ENCODE measurements at regions not wholly inside any gene's neighbourhood (a gene's known extent, or its start where the extent isn't known, plus 50 kb on each side); places are given as distances from the start of the nearest gene placed in this dataset.

DNA sequence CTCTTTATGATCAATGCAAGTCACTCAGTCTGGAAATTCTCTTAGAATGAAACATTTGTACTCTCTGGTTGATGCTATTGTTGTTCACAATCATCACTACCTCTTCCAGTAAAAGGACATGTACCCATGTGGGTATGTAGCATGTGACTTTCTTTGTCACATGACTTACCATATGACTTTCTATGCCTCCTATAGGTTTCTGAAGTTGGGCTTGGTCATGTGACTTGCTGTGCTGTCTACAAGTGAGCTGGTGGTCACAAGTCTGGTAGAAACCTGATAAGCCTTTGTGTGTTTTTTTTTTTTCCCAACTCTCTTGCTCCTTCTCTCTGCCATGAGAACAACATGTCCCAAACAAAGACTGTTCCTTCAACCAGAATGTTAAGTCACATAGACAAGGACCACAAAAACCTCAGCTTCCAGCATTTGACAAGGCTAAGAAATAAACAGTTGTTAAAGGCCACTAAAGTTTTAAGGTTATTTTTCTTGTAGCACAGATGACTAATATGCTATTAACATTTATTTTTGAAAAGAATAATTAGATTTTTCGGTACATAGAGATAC, 379.2 kb upstream of the SLC35B3 start:
- no peak for TF ChIP-seq POLR2A (IDR thresholded peaks at IDR 0.05)
- TF ChIP-seq, protein P1, sequence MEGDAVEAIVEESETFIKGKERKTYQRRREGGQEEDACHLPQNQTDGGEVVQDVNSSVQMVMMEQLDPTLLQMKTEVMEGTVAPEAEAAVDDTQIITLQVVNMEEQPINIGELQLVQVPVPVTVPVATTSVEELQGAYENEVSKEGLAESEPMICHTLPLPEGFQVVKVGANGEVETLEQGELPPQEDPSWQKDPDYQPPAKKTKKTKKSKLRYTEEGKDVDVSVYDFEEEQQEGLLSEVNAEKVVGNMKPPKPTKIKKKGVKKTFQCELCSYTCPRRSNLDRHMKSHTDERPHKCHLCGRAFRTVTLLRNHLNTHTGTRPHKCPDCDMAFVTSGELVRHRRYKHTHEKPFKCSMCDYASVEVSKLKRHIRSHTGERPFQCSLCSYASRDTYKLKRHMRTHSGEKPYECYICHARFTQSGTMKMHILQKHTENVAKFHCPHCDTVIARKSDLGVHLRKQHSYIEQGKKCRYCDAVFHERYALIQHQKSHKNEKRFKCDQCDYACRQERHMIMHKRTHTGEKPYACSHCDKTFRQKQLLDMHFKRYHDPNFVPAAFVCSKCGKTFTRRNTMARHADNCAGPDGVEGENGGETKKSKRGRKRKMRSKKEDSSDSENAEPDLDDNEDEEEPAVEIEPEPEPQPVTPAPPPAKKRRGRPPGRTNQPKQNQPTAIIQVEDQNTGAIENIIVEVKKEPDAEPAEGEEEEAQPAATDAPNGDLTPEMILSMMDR (IDR thresholded peaks at IDR 0.05), result no peak

Data from vagina (tissue), 2 donors.